Inflammatory macrophage treated with lipopolysaccharide for 1 hour (primary cell): ENCODE measurements at regions not wholly inside any gene's neighbourhood (a gene's known extent, or its start where the extent isn't known, plus 50 kb on each side); places are given as distances from the start of the nearest gene placed in this dataset.

Source experiments
- DNase-seq, 2 donors: peaks; one replicate each; pipeline ENCODE4 v3.0.0-alpha.2; 2020 to 2022

- no peak for DNase-seq
Observed at GRCh38 chr9:86757382-86757720, 190.0 kb downstream of the GAS1 start.

GRCh38 chr9:86756576-86757381 is 190.5 kb downstream of the GAS1 start:
- DNase-seq: no peak

- DNase-seq: no peak
Observed at GRCh38 chr9:86755561-86755941, 191.8 kb downstream of the GAS1 start.

GRCh38 chr9:86754581-86755560 is 192.4 kb downstream of the GAS1 start:
- no peak for DNase-seq

GRCh38 chr9:86753836-86754235 is 193.5 kb downstream of the GAS1 start:
- no peak for DNase-seq

- no peak for DNase-seq
Observed at GRCh38 chr9:86752733-86753132, 194.6 kb downstream of the GAS1 start.

GRCh38 chr9:86751956-86752355 is 195.3 kb downstream of the GAS1 start:
- DNase-seq: no peak

- DNase-seq: no peak
Observed at GRCh38 chr9:86751207-86751606, 196.1 kb downstream of the GAS1 start.

GRCh38 chr9:86749894-86750255 is 197.4 kb downstream of the GAS1 start:
- no peak for DNase-seq

- no peak for DNase-seq
Observed at GRCh38 chr9:86749161-86749893, 198.0 kb downstream of the GAS1 start.

GRCh38 chr9:86747711-86748110 is 199.6 kb downstream of the GAS1 start:
- no peak for DNase-seq

- peak in 1 of 2 donors; percentile 9 for DNase-seq
Observed at GRCh38 chr9:86741311-86742208, 205.7 kb downstream of the GAS1 start.

GRCh38 chr9:86735772-86736458 is 211.4 kb downstream of the GAS1 start:
- no peak for DNase-seq

- DNase-seq: no peak
Observed at GRCh38 chr9:86734771-86735170, 212.5 kb downstream of the GAS1 start.

- DNase-seq: no peak
Observed at GRCh38 chr9:86733929-86734328, 213.4 kb downstream of the GAS1 start.

GRCh38 chr9:86732514-86733171 is 214.7 kb downstream of the GAS1 start:
- DNase-seq: no peak

- DNase-seq: no peak
Observed at GRCh38 chr9:86731511-86732063, 215.7 kb downstream of the GAS1 start.

GRCh38 chr9:86730163-86730928 is 217.0 kb downstream of the GAS1 start:
- no peak for DNase-seq

GRCh38 chr9:86724529-86724928 is 222.8 kb downstream of the GAS1 start:
- no peak for DNase-seq

- no peak for DNase-seq
Observed at GRCh38 chr9:86723346-86723745, 224.0 kb downstream of the GAS1 start.
